GM04503 (cell line): ENCODE measurements at regions not wholly inside any gene's neighbourhood (a gene's known extent, or its start where the extent isn't known, plus 50 kb on each side); places are given as distances from the start of the nearest gene placed in this dataset.
"Not testable (repeated sequence)": the region's sequence is repeated elsewhere in the genome, so short reads cannot be mapped to it uniquely, and the experiment has no call there.

Source experiments
- DNase-seq: peaks from one replicate; pipeline ENCODE4 v3.0.0-alpha.2; 2012; ENCODE audit warnings: low read depth

DNA sequence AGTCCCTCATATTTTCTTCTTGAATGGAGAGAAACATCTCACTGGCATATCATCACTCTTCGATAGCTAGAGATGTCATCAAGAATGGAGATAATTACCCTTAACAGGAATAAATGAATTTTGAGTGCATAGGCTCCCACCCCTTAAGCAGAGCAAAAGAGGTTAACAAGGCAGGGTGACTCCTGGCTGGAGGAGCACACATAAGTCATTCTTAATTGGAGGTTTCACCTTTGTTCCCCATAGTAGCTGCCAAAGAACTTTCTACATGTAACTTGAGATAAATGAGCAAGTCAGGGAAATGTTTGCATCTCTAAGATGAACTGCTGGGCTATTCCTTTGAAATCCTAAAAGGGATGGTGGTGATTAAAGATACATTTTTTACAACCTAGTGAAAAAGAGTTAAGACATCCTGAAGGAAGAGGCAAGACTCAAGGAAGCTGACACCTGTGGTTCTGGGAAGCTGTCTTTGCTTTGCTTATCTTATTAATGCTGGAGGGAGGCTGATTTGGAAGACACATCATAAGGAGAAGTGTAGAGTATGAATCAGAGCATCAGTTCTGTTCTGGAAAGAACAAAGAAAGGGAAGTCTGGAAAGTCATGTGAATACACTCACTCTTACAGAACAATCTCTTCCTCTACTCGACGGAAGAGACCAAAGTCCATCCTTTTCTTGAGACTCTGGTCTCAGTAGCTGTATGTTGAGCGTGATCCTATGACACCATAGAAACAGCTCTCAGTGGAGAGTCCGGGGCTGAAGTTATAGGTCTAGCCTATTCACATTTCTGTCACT lies 326.3 kb downstream of the OSTF1 start:
- DNase-seq = no peak

DNA sequence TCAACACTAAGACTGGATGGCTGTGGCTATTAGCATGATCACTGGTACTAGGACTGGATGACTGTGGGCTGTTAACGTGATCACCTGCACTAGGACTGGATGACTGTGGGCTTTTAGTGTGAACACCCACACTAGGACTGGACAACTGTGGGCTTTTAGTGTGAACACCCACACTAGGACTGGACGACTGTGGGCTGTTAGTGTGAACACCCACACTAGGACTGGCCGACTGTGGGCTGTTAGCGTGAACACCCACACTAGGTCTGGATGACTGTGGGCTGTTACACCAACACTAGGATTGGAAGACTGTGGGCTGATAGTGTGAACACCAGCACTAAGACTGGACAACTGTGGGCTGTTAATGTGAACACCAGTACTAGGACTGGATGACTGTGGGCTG lies 329.2 kb downstream of the OSTF1 start:
- DNase-seq = no peak

DNA sequence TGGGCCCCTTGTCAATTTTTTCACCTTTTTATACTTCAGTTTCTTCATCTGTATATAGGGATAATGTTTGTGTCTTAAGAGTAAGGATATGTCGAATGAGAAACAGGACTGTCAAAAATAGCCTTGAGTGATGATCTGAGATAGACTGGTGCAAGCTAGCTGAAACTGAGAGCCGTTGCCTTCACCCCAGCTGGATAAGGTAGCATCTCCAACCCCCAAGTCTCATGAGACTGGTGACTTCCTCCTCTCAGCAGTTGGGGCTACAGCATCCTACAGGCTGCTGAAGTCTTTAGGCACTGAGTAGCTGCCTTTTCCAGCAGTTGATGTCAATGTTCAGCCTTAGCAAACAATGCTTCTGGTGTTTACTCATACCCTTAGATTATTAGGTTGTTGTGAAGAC lies 330.2 kb downstream of the OSTF1 start:
- DNase-seq = no peak

DNA sequence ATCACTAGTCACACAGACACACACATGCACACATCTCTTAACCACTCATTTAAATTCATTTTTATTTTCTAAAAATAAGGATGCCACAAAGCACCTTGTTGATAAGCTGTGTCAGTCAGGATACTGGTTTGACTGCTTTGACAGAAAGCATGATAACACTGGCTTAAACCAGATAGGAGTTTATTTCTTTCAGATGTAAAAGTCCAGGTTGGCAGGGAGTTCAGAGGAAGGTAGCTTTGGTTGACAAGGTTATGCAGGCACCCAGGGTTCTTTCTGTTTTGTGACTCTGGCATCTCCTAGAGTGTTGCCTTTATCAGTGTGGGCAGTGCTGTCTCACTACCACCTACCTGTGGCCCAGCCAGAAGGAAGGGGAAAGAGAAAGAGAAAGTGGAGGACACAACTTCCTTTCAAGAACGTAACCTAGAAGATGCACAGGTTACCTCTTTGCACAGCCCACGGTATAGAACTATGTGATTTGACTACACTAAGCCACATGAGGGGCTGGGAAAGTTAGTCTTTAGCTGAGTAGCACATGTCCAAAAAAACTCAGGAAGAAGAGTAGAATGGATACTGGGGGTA lies 334.7 kb downstream of the OSTF1 start:
- no peak for DNase-seq

DNA sequence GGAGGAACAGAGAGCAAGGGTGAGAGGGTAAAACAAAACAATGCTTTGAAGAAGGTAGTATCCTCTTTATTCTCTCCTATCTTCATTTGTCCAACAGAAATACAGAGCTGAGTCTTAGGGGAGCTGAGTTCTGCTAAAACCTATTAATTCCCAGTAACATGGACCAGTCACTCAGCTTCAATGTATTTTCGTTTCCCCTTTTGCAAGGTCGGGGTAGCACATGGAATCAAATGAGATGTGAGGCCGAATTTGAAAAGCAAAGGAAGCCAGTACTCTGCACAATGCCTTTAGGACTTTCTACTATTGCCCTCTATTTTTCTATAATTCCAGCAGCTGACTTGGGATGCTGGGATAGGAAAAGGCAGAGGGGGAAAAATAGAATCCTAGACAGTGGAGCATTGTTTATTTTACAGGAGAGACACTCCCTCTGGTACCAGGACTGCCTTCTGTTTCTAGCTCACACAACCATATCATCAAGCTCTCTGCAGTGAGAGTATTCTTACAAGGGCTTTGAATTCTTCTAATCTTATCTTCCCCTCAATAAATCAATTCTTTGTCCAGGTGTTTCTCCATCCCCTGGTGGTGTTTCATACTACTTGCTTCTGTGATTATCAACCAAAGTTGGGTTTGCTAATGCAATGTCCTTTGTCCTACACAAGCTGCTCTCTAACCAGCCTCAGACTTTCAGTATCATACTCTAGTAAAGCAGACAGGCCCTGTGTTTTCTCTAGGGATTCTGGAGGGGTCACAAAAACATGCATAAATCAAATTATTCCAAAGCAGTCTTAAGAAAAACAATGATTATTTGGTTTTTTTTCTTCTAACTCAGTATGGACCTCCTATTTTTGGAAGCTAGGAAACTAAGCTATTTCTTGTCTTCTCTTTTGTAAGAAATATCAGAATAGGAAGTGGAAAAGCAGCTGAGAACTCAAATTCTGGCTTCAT lies 341.5 kb downstream of the OSTF1 start:
- DNase-seq = no peak

DNA sequence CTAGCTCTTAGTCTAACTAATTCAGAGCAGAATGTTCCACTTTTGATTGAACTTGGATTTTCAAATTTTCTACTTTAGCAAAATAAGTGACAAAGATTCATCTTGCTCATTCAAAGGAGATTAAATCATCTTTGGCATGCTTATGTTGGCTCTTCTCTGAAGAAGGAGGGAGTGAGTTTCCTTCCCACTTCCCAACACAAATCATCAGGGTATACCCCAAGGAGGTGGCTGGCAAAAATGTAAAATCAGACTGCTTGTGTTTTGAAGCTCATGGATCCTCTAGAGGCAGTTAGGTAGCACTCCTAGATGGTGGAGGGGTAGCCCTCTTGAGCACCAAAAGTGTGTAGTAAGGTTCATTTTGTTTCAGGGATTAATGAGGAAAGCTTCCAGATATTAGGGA lies 343.1 kb downstream of the OSTF1 start:
- DNase-seq = no peak

DNA sequence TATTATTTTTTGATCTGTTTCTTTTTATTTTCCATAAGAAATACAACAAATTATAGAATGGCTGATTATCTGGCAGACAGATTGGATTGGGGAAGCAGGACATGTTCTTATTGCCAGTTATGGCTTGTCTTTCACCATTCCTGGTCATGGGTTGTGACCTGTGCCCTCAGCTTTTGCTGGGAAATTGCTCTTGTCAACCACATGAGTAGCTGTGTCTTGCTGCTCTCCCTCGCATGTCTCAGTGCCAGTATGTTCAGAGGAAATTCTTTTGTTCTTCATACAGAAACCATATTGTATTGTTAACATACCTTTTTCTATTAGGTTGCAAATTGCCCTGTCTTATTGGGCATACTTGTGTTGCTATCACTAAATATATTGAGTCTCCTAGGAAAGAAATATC lies 344.1 kb downstream of the OSTF1 start:
- no peak for DNase-seq

DNA sequence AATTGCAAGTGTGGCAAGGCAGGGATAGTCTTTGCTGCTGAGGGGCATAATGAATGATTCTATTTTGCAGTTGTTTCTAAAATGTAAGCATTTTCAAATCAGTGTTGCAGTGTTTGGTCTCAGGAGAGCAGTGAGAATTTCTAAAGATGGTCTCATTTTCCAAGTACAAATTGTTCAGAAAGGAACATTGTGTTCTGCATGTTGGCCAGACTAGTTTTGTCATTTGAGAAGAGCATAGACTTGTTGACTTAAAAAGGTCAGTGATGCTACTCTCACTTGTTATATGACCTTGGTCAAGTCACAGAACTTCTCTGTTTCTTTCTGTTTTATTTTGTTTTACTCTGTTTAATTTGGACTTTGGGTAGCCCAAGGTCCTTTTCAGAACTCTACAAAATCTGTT lies 344.6 kb downstream of the OSTF1 start:
- DNase-seq = no peak

DNA sequence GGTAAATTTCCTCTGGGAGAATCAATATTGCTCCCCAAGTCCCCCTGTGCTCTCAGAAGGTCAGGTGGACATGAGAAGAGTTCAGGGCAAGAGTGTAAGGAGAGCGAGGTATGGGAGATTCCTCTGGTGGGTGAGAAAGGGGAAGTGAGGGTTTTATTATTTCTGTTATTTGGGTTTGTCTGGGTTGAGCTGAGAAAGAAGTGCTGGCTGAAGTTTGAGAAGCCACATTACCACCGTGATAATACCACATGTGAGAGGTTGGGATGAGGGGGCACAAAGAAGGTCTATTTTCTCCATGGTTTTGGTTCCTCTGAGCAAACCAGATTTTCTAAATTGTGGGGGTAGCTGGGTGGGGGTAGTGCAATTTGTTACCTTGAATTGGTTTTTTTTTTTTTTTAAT lies 350.4 kb downstream of the OSTF1 start:
- DNase-seq = no peak

DNA sequence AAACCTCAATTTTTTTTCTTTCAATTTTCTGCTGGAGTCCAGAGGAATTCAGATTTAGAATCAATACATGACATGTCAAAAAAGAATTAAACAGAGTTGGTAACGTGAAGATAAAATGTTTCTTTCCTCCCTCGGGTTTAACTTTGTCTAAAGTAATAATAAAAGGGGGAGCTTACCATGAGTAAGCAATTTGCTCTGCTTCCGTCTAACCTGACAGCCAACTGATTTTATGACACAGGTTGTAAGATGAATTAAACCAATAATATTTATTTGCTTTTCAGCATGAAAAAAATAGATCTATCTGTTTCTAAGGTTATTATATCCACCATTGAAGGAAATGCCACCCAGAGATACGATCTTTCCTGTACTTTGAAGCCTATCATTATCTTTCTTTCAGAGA lies 352.6 kb downstream of the OSTF1 start:
- DNase-seq = no peak

DNA sequence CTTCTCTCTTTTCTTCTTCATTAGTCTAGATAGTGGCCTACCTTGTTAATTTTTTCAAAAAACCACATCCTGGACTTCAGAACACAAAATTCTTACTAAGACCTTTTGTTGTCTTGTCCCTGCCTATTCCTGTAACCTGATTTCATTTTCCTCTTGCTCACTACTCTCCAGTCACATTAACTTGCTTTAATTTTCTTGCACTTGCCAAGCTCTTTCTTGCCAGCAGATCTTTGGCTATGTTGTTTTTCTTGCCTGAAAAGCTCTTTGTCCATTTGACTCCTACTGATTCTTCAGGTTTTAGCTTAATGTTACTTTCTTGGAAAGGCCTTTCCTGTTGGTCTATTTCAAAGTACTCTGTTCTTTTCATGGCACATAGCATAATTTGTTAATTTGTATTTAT lies 356.8 kb downstream of the OSTF1 start:
- DNase-seq = no peak

DNA sequence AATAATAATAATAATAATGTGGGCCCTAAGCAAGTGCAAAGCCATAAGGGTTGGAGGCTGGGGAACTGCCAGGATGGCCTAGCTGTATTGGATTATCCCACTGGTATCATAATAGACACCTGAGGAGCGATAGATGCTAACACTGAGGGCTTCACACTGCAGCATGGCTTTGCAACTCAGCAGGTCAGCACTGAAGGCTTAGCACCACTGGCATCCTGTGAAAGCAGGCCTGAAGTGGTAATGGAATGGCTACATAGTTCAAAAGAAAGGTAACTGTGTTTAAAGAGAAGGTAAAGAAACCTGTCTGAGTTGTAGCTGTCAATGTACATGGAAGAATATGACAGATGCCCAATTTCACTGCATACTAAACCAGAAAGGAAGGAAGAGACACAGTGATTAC lies 359.0 kb downstream of the OSTF1 start:
- DNase-seq = no peak

DNA sequence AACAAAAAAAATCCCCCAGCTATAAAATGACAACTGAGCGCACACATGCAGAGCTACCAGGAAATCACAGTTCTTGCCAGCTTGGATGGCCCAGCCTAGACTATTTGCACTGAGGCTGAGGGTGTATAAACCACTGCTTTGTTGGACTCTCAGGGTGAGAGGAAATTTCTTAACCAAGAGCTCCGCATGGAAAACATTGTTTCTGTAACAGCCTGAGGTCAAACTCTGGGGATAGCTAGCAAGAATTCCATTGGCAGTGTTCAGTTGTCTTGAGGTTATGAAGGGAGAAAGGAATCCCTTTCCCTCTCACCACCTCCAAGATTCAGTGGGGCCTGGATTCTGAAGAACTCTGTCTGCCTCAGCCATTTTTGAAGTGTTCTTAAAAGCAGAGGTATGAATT lies 360.0 kb downstream of the OSTF1 start:
- DNase-seq = no peak

DNA sequence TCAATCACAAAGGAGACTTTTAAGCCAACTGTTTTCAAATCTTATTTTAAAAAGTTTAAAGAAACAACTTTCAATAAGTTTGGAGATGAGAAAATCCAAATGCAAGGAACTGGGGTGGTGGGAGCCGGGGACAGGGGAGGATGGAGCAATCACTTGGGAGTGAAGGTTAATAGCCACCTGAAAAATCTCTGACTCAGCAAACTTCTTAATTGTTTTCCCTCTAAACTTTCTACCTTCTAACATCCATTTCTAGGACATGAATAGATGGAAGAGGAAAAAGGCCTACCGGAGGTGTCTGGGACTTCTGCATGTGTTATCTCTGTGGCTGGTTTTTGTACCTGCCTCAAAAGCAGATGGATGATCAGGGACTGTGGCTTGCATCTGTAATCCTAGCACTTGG lies 360.6 kb downstream of the OSTF1 start:
- DNase-seq = no peak

DNA sequence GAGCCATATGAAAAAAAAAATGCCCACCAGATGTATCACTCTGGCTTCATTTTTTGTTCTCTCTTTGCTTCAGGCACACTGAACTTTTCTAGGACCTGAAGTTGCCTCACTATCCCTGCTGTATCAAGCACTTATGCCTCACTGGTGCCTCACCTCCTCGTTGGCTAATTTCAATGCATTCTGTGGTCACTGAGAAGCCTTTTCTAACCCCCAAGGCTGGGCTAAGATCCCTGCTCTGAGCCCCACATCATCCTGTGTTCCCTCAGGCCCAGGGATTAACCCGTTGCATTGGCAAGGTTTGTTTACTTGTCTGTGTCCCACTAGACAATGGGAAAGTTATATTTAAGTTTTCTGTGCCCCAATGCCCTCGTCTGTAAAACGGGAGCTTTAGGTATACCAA lies 362.7 kb downstream of the OSTF1 start:
- DNase-seq = no peak

DNA sequence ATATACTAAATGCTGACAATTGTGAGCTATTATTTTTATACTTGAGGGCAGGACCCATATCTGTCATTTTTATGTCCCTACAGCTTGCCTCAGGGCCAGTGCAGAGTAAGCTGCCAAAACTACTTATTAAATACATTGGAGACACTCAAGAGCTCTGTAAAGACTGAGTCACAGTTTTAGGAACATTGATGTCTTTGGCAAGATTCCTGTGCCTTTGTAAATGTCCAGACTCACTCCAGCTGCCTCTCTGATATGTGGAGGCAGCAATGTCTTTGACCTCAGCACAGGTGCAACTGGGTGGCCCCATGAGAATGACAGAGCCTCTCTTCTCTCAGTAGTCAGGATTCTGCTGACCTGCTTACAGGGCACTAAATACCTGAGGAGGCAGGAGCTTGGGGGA lies 363.2 kb downstream of the OSTF1 start:
- no peak for DNase-seq

DNA sequence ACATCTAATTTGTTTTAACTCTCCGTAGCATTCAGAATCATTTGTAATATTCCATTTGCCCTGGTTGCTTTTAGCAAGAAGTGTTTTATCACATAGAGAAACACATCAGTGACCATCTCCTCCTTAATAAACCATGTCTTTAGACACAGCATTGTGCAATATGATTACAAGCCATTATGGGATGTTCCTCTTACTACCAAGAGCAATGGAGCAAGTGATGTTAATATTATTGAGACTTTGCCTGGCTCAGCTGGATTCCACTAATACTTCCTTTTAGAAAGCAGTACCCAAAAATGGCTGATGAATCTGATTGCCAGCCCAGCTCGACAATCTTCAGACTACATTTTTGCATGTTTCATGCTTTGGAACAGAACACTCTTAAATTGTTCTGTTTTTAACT lies 364.2 kb downstream of the OSTF1 start:
- DNase-seq = no peak

DNA sequence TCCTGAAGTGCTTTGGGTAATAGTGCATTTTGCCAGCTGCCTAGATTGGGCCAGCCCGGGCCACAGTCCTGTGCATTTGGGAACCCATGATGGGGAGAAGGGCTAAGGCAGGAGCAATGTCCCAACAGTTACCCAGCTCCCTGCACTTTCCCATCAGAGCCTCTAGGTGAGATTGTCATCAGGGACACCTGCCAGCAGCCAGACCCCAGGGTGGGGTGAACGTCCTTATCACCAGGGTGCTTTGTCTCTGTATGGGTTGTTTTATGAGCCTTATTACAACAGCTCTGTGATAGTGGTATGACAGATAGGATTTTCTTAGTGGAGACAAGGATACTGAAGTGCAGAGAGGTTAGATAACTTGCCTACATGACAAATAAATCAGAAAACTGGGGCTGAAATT lies 365.7 kb downstream of the OSTF1 start:
- no peak for DNase-seq

DNA sequence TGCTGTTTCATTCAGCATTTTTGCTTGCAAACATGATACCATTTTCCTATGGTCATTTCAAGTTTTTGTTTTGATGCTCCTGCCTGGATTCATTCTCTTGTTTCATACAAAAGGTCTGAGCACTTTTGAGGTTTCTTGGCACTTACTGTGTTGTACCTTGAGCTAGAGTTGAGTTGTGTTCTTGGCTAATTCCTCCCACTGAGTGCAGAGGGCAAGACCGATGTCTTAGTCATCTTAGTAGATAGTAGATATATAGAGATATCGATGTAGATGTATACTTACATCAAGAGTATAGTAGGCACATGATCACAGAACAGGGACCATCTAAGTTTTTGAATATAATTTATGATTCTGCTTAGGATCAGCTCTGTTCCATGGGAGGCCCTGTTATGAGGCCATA lies 366.6 kb downstream of the OSTF1 start:
- DNase-seq = no peak

DNA sequence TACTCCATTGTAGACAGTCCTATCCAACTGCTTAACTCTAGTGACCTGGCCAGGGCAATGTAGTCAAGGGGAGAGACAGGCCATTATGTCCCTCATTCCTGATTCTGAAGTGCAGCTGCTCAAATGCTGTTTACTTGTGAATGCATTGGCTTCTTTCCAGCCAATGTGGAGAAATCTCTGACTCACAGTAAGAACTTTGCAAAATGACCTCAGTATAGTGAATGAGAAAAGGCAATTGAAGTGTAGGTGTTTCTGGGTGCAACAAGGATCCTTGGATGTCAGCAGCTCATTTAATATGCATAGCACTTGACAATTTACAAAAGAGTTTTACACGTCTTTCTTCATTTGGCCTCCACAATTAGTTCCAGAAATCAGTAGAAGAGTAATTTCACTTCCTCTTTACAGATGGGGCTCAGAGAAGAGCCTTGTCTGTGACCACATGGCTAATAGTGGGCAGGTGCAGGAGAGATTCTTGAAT lies 367.2 kb downstream of the OSTF1 start:
- DNase-seq = no peak

DNA sequence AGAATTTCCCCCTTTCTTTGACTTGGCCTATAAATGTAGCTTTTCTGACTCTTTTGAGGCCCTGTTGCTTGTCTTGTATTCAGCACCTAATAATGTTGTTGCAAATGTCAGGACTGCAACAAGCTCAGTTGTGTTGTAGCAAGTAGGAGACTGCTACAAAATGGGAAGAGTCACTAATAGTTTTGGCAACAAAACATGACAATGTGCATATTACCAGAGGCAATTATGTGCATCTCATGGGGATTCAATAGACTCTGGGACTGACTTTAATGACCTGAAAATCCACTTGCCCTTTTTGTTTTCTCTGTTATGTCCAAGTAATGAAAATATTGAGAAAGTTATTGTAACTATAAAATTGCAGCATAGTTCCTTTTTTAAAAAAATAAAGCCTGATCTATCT lies 368.4 kb downstream of the OSTF1 start:
- DNase-seq = no peak

DNA sequence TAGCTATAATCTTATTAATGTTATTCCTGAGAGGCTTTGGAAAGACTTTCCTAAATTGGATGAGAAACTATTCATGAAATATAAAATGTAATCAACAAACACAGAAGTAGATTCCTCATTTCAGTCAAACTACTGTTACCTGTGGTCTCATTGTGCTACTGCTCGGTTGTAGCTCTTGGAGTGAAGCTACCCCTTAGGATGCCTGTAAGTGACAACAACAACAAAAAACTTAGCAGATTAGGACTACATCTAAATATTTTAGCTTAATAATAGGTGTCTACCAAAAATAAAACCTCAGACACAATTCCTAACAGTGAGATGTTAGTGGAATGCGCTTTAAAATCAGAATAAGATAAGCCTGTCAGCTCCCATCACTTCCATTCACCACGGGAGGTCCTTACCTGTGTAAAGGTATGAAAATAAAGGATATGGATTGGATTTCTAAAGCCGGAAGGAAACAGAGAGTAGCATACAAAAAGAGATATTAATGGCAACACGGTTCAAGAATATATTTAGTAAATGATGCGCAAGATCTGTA lies 369.2 kb downstream of the OSTF1 start:
- DNase-seq = no peak

DNA sequence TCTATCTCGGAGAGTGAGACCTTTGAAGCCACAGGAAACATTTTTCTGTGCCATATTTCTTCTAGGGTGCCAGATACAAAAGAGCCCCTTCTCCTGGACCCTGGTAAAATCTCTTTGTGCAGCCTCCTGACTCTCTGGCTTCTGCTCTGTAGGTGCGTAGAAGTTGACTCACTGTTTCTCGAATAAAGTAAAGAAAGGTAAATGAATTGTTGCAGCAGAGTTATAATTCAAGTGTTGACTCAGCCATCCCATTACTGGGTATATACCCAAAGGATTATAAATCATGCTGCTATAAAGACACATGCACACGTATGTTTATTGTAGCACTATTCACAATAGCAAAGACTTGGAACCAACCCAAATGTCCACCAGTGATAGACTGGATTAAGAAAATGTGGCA lies 371.0 kb downstream of the OSTF1 start:
- not testable (repeated sequence) for DNase-seq
